ENCODE measurements at regions not wholly inside any gene's neighbourhood (a gene's known extent, or its start where the extent isn't known, plus 50 kb on each side); places are given as distances from the start of the nearest gene placed in this dataset.
"Not testable (repeated sequence)": the region's sequence is repeated elsewhere in the genome, so short reads cannot be mapped to it uniquely, and the experiment has no call there.

GRCh38 chr17:83190601-83191387 is 111.4 kb downstream of the METRNL start:
- Histone ChIP-seq H3K36me3 (ENCODE audit: insufficient read depth, low read length) (no peaks in the 10 kb centered on the region), H2AFZ (ENCODE audit: low read depth, low read length) (no peak overlapping the region), H3K27ac (ENCODE audit: low read length) (no peak overlapping the region), H3K4me1 (ENCODE audit: insufficient read depth, low read length) (peaks cover 10% of the 10 kb centered on the region), H3K79me2 (ENCODE audit: insufficient read depth, low read length) (no peaks in the 10 kb centered on the region), H4K20me1 (ENCODE audit: insufficient read depth, low read length) (no peaks in the 10 kb centered on the region; the same call in 1 of the 2 replicates), H3K4me3 (ENCODE audit: low read depth in 1 of 2, low read length in 2 of 2) (no peak overlapping the region), H3K9ac (ENCODE audit: low read depth, low read length) (no peak overlapping the region), H3K27me3 (ENCODE audit: insufficient read depth, low read length, poor library complexity) (no peaks in the 10 kb centered on the region), H3K4me2 (ENCODE audit: insufficient read depth, low read length) (no peak overlapping the region), H3K9me3 (ENCODE audit: insufficient read depth, low read length, severe bottlenecking) (no peaks in the 10 kb centered on the region)
- no peak for DNase-seq
- ATAC-seq (ENCODE audit: insufficient read depth, low read depth): no peak
- TF ChIP-seq CTCF (IDR thresholded peaks at IDR 0.05; ENCODE audit: borderline replicate concordance, extremely low read depth, low read length, poor library complexity, severe bottlenecking) (no peak), EZH2 (IDR thresholded peaks at IDR 0.05; ENCODE audit: borderline replicate concordance, low read depth, low read length, severe bottlenecking) (no peak)

- no peaks in the 10 kb centered on the region; the same call in 1 of the 2 replicates for H4K20me1 ChIP-seq (ENCODE audit: insufficient read depth, low read length)
- H3K36me3 ChIP-seq (ENCODE audit: insufficient read depth, low read length): no peaks in the 10 kb centered on the region
- no peak overlapping the region for H3K4me2 ChIP-seq (ENCODE audit: insufficient read depth, low read length)
- H3K9ac ChIP-seq (ENCODE audit: low read depth, low read length): no peak overlapping the region
- no peaks in the 10 kb centered on the region for H3K79me2 ChIP-seq (ENCODE audit: insufficient read depth, low read length)
- no peak overlapping the region for H2AFZ ChIP-seq (ENCODE audit: low read depth, low read length)
- no peak overlapping the region for H3K4me3 ChIP-seq (ENCODE audit: low read depth in 1 of 2, low read length in 2 of 2)
- no peaks in the 10 kb centered on the region for H3K27me3 ChIP-seq (ENCODE audit: insufficient read depth, low read length, poor library complexity)
- H3K9me3 ChIP-seq (ENCODE audit: insufficient read depth, low read length, severe bottlenecking): no peaks in the 10 kb centered on the region
- peaks cover 10% of the 10 kb centered on the region for H3K4me1 ChIP-seq (ENCODE audit: insufficient read depth, low read length)
- no peak for ATAC-seq (ENCODE audit: insufficient read depth, low read depth)
- DNase-seq: no peak
- no peak overlapping the region for H3K27ac ChIP-seq (ENCODE audit: low read length)
- no peak for TF ChIP-seq EZH2 (IDR thresholded peaks at IDR 0.05; ENCODE audit: borderline replicate concordance, low read depth, low read length, severe bottlenecking)
- TF ChIP-seq CTCF (IDR thresholded peaks at IDR 0.05; ENCODE audit: borderline replicate concordance, extremely low read depth, low read length, poor library complexity, severe bottlenecking): no peak
Measured at GRCh38 chr17:83191388-83192160, 112.2 kb downstream of the METRNL start.

- H3K27me3 ChIP-seq (ENCODE audit: insufficient read depth, low read length, poor library complexity): no peaks in the 10 kb centered on the region
- H3K4me2 ChIP-seq (ENCODE audit: insufficient read depth, low read length): no peak overlapping the region
- H2AFZ ChIP-seq (ENCODE audit: low read depth, low read length): no peak overlapping the region
- H3K4me1 ChIP-seq (ENCODE audit: insufficient read depth, low read length): peaks cover 10% of the 10 kb centered on the region
- TF ChIP-seq EZH2 (IDR thresholded peaks at IDR 0.05; ENCODE audit: borderline replicate concordance, low read depth, low read length, severe bottlenecking) (no peak), CTCF (IDR thresholded peaks at IDR 0.05; ENCODE audit: borderline replicate concordance, extremely low read depth, low read length, poor library complexity, severe bottlenecking) (no peak)
- H4K20me1 ChIP-seq (ENCODE audit: insufficient read depth, low read length): no peaks in the 10 kb centered on the region; the same call in 1 of the 2 replicates
- H3K9ac ChIP-seq (ENCODE audit: low read depth, low read length): no peak overlapping the region
- H3K79me2 ChIP-seq (ENCODE audit: insufficient read depth, low read length): no peaks in the 10 kb centered on the region
- H3K27ac ChIP-seq (ENCODE audit: low read length): no peak overlapping the region
- no peak for DNase-seq
- H3K4me3 ChIP-seq (ENCODE audit: low read depth in 1 of 2, low read length in 2 of 2): no peak overlapping the region
- no peaks in the 10 kb centered on the region for H3K9me3 ChIP-seq (ENCODE audit: insufficient read depth, low read length, severe bottlenecking)
- H3K36me3 ChIP-seq (ENCODE audit: insufficient read depth, low read length): no peaks in the 10 kb centered on the region
- no peak for ATAC-seq (ENCODE audit: insufficient read depth, low read depth)
Measured at GRCh38 chr17:83192161-83192788, 112.9 kb downstream of the METRNL start.

- H3K9me3 ChIP-seq (ENCODE audit: insufficient read depth, low read length, severe bottlenecking); ATAC-seq (ENCODE audit: insufficient read depth, low read depth); H4K20me1 ChIP-seq (ENCODE audit: insufficient read depth, low read length); H3K36me3 ChIP-seq (ENCODE audit: insufficient read depth, low read length); DNase-seq; H3K4me3 ChIP-seq (ENCODE audit: low read depth in 1 of 2, low read length in 2 of 2); H2AFZ ChIP-seq (ENCODE audit: low read depth, low read length); H3K27ac ChIP-seq (ENCODE audit: low read length); H3K79me2 ChIP-seq (ENCODE audit: insufficient read depth, low read length); H3K9ac ChIP-seq (ENCODE audit: low read depth, low read length); H3K27me3 ChIP-seq (ENCODE audit: insufficient read depth, low read length, poor library complexity); H3K4me2 ChIP-seq (ENCODE audit: insufficient read depth, low read length): not testable (repeated sequence)
- peaks cover 10% of the 10 kb centered on the region for H3K4me1 ChIP-seq (ENCODE audit: insufficient read depth, low read length)
Measured at GRCh38 chr17:83192789-83193335, 113.5 kb downstream of the METRNL start.

Data from DND-41 (cell line).